ENCODE measurements at regions not wholly inside any gene's neighbourhood (a gene's known extent, or its start where the extent isn't known, plus 50 kb on each side); places are given as distances from the start of the nearest gene placed in this dataset.

GRCh38 chr1:60224523-60224922 lies 151.0 kb upstream of the C1orf87 start:
- peaks cover 6% of the 10 kb centered on the region for H3K4me1 Mint-ChIP-seq (ENCODE audit: unreplicated experiment)
- H3K4me3 Mint-ChIP-seq (ENCODE audit: unreplicated experiment), result no peak overlapping the region
- H3K27me3 Mint-ChIP-seq (ENCODE audit: unreplicated experiment), result no peaks in the 10 kb centered on the region
- no peaks in the 10 kb centered on the region for H3K36me3 Mint-ChIP-seq (ENCODE audit: low read depth, unreplicated experiment)
- no peak for TF ChIP-seq CTCF (IDR thresholded peaks at IDR 0.05; ENCODE audit: unreplicated experiment)
- no peak for DNase-seq (ENCODE audit: low spot score)
- H3K9me3 Mint-ChIP-seq (ENCODE audit: unreplicated experiment), result no peaks in the 10 kb centered on the region
- H3K27ac Mint-ChIP-seq (ENCODE audit: unreplicated experiment), result no peak overlapping the region

- Mint-ChIP-seq H3K4me3 (ENCODE audit: unreplicated experiment) (no peak overlapping the region), H3K36me3 (ENCODE audit: low read depth, unreplicated experiment) (no peaks in the 10 kb centered on the region), H3K27ac (ENCODE audit: unreplicated experiment) (no peak overlapping the region), H3K27me3 (ENCODE audit: unreplicated experiment) (no peaks in the 10 kb centered on the region), H3K9me3 (ENCODE audit: unreplicated experiment) (no peaks in the 10 kb centered on the region), H3K4me1 (ENCODE audit: unreplicated experiment) (peaks cover 6% of the 10 kb centered on the region)
- no peak for DNase-seq (ENCODE audit: low spot score)
- no peak for TF ChIP-seq CTCF (IDR thresholded peaks at IDR 0.05; ENCODE audit: unreplicated experiment)
Measured at GRCh38 chr1:60223158-60223557, 149.6 kb upstream of the C1orf87 start.

GRCh38 chr1:60222360-60223115 lies 149.0 kb upstream of the C1orf87 start:
- Mint-ChIP-seq H3K36me3 (ENCODE audit: low read depth, unreplicated experiment) (no peaks in the 10 kb centered on the region), H3K27ac (ENCODE audit: unreplicated experiment) (no peak overlapping the region), H3K27me3 (ENCODE audit: unreplicated experiment) (no peaks in the 10 kb centered on the region), H3K4me3 (ENCODE audit: unreplicated experiment) (no peak overlapping the region), H3K4me1 (ENCODE audit: unreplicated experiment) (peaks cover 6% of the 10 kb centered on the region), H3K9me3 (ENCODE audit: unreplicated experiment) (no peaks in the 10 kb centered on the region)
- no peak for DNase-seq (ENCODE audit: low spot score)
- TF ChIP-seq CTCF (IDR thresholded peaks at IDR 0.05; ENCODE audit: unreplicated experiment), result no peak

- no peak overlapping the region for H3K27ac Mint-ChIP-seq (ENCODE audit: unreplicated experiment)
- no peak for DNase-seq (ENCODE audit: low spot score)
- no peaks in the 10 kb centered on the region for H3K9me3 Mint-ChIP-seq (ENCODE audit: unreplicated experiment)
- H3K4me3 Mint-ChIP-seq (ENCODE audit: unreplicated experiment), result no peak overlapping the region
- no peaks in the 10 kb centered on the region for H3K36me3 Mint-ChIP-seq (ENCODE audit: low read depth, unreplicated experiment)
- no peak for TF ChIP-seq CTCF (IDR thresholded peaks at IDR 0.05; ENCODE audit: unreplicated experiment)
- H3K27me3 Mint-ChIP-seq (ENCODE audit: unreplicated experiment), result no peaks in the 10 kb centered on the region
- no peaks in the 10 kb centered on the region for H3K4me1 Mint-ChIP-seq (ENCODE audit: unreplicated experiment)
Measured at GRCh38 chr1:60213253-60213652, 139.7 kb upstream of the C1orf87 start.

DNA sequence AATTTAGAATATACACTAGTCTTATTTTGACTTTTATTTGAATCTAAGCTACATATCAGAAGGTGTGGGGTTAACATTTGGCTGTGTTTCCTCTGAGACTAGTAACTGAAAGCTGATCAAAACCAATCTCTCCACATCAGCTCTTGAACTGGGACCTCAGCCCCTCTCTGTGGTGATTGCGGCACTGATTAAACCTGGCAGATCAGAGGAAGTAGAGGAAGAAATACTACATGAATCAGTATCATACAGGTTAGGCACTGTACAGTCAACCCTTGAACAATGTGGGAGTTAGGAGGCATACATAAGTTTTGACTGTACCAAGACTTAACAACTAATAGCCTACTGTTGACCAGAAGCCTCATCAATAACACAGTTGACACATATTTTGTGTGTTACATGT lies 122.5 kb upstream of the C1orf87 start:
- Mint-ChIP-seq H3K4me1 (ENCODE audit: unreplicated experiment) (no peaks in the 10 kb centered on the region), H3K36me3 (ENCODE audit: low read depth, unreplicated experiment) (no peaks in the 10 kb centered on the region)

More for the DNA sequence above, 122.5 kb upstream of the C1orf87 start:
- no peaks in the 10 kb centered on the region for H3K9me3 Mint-ChIP-seq (ENCODE audit: unreplicated experiment)
- no peaks in the 10 kb centered on the region for H3K27me3 Mint-ChIP-seq (ENCODE audit: unreplicated experiment)
- no peak for DNase-seq (ENCODE audit: low spot score)
- no peak overlapping the region for H3K27ac Mint-ChIP-seq (ENCODE audit: unreplicated experiment)
- no peak for TF ChIP-seq CTCF (IDR thresholded peaks at IDR 0.05; ENCODE audit: unreplicated experiment)
- no peak overlapping the region for H3K4me3 Mint-ChIP-seq (ENCODE audit: unreplicated experiment)

All from endothelial cell (in vitro differentiated cells).